WI38 (cell line): ENCODE measurements at regions not wholly inside any gene's neighbourhood (a gene's known extent, or its start where the extent isn't known, plus 50 kb on each side); places are given as distances from the start of the nearest gene placed in this dataset.

Experiments
- H3K4me3 ChIP-seq: 2 replicates; pipeline ENCODE4 v1.5.1; 2011; ENCODE audit warnings: low read depth, mild to moderate bottlenecking, control low read depth, low read length
- CTCF ChIP-seq: IDR thresholded peaks from 2 replicates; pipeline ENCODE4 v1.5.1; 2012; ENCODE audit warnings: low read depth, mild to moderate bottlenecking, control low read depth, low read length

- H3K4me3 ChIP-seq, result no peak overlapping the region
- no peak for TF ChIP-seq CTCF
Measured at GRCh38 chr2:78681386-78681785, 344.1 kb upstream of the REG3G start.

DNA sequence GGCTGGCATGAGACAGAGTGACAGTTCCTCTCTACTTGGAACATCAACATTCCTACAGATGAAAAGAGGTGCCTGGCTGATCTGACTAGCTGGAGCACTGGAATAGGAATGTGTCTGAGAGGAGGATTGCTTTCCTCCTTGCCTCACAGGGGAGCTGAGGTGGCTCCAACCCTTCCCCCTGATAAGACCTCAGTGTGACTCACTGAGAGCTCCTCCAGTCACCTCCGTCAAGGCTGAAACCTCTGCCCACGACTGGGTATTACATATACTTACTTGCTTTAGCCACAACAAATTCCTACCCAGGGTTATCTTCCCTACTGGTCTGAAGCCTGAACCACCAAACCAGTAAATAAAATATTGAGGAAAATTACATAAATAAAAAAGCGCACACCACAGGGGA is 342.7 kb upstream of the REG3G start:
- no peak overlapping the region for H3K4me3 ChIP-seq
- TF ChIP-seq CTCF, result no peak

GRCh38 chr2:78686625-78687153 is 338.8 kb upstream of the REG3G start:
- TF ChIP-seq CTCF, result no peak
- no peak overlapping the region for H3K4me3 ChIP-seq

DNA sequence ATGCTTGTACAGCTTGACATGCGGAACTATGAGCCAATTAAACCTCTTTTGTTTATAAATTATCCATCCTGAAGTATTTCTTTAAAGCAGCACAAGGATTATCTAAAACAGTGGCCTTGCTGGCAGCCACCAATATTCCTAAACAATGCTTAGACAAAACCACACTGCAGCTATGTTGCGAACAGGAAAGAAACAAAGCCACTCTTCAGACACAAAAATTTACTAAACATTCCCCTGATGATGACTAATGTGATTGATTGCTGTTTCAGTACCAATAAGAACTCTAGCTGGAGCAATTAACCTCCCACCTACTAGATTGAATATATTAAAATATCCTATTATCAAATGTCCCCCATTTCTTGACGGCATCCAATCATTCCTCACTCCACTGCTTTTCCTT is 325.8 kb upstream of the REG3G start:
- H3K4me3 ChIP-seq, result no peak overlapping the region
- TF ChIP-seq CTCF, result no peak

- H3K4me3 ChIP-seq, result no peak overlapping the region
- no peak for TF ChIP-seq CTCF
Measured at GRCh38 chr2:78701546-78701945, 324.0 kb upstream of the REG3G start.

DNA sequence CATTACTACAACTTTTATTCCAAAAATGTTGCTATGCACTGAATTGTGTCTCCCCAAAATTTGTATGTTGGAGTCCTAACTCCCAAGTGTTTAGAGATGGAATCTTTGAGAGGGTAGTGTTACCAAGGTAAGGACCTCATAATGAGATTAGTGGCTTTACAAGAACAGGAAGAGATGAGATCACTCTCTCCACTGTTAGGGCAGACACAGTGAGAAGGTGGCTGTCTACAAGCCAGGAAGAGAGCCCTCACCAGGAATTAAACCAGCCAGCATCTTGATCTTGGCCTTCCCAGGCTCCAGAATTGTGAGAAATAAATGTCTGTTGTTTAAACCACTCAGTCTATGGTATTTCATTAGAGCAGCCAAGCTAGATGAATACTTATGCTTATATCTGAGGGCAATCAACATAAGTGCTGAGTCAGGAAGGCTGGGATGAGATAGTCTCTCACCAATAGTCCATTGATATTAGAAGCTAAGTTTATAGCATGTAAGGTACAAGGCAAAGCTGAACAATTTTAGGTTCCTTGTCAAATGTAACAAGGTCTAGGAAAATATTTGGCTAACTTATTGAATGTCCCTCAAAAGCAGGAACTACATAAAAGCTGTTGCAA is 317.6 kb upstream of the REG3G start:
- TF ChIP-seq CTCF, result no peak
- H3K4me3 ChIP-seq, result no peak overlapping the region

- no peak for TF ChIP-seq CTCF
- H3K4me3 ChIP-seq, result no peak overlapping the region
Measured at GRCh38 chr2:78710632-78711375, 314.7 kb upstream of the REG3G start.
